C4-2B (cell line): ENCODE measurements at regions not wholly inside any gene's neighbourhood (a gene's known extent, or its start where the extent isn't known, plus 50 kb on each side); places are given as distances from the start of the nearest gene placed in this dataset.
"Not testable (repeated sequence)": the region's sequence is repeated elsewhere in the genome, so short reads cannot be mapped to it uniquely, and the experiment has no call there.

Experiments
- ZFX ChIP-seq: fragments of 450-650 bp; IDR thresholded peaks from 2 replicates; pipeline ENCODE4 v1.6.1; 2017
- TF ChIP-seq, protein P1 (sequence below): fragments of 450-650 bp; conservative IDR thresholded peaks from 2 replicates; pipeline ENCODE4 v1.5.1; 2017; ENCODE audit warnings: mild to moderate bottlenecking

DNA sequence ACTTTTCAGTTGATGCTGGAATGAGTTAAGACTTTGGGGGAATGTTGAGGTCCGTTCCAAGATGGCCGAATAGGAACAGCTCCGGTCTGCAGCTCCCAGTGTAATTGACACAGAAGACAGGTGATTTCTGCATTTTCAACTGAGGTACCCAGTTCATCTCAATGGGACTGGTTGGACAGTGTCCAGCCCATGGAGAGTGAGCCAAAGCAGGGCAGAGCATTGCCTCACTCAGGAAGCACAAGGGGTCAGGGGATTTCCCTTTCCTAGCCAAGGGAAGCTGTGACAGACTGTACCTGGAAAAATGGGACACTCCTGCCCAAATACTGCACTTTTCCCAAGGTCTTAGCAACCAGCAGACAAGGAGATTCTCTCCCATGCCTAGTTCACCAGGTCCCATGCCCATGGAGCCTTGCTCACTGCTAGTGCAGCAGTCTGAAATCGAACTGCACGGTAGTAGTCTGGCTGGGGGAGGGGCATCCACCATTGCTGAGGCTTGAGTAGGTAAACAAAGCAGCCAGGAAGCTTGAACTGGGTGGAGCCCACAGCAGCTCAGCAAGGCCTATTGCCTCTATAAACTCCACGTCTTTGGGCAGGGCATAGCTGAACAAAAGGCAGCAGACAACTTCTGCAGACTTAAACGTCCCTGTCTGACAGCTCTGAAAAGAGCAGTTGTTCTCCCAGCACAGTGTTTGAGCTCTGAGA lies 231.0 kb downstream of the CHIC2 start:
- TF ChIP-seq, protein P1, sequence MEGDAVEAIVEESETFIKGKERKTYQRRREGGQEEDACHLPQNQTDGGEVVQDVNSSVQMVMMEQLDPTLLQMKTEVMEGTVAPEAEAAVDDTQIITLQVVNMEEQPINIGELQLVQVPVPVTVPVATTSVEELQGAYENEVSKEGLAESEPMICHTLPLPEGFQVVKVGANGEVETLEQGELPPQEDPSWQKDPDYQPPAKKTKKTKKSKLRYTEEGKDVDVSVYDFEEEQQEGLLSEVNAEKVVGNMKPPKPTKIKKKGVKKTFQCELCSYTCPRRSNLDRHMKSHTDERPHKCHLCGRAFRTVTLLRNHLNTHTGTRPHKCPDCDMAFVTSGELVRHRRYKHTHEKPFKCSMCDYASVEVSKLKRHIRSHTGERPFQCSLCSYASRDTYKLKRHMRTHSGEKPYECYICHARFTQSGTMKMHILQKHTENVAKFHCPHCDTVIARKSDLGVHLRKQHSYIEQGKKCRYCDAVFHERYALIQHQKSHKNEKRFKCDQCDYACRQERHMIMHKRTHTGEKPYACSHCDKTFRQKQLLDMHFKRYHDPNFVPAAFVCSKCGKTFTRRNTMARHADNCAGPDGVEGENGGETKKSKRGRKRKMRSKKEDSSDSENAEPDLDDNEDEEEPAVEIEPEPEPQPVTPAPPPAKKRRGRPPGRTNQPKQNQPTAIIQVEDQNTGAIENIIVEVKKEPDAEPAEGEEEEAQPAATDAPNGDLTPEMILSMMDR = not testable (repeated sequence)
- TF ChIP-seq ZFX = not testable (repeated sequence)
